T-helper 1 cell treated with Interleukin-12 subunit alpha and Interleukin-12 subunit beta and Interleukin-4 antibody, amounts not matched to agents 30 ng/mL and 1 ng/mL, for 36 hours (primary cell): ENCODE measurements at regions not wholly inside any gene's neighbourhood (a gene's known extent, or its start where the extent isn't known, plus 50 kb on each side); places are given as distances from the start of the nearest gene placed in this dataset.

Source experiments
- intact Hi-C: fragments of 100-400 bp; cut with micrococcal nuclease; formaldehyde crosslinking; loops from one replicate; pipeline ENCODE4 v1.15.1; 2024

DNA sequence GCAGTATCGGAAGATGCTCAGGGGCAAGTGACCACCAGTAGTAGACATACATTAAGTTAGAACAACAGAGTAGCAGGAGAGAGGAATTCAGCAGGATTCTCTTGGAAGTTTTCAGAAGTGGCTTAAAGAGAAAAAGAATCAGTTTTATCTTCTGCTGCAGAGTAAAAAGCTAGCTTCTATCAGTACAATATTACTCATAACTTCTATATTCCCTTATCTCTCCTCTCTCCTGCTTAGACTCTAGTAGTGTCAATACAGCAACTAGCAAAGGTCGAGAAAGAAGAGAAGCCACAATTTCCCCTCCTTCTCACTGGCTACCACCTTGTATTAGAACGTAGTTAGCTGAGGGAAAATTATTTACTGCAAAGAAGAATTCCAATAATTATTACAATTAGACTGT is 539.7 kb downstream of the DIPK2A start:
- intact Hi-C loops, result no loop called here

- intact Hi-C loops, result no loop called here
Observed at GRCh38 chr3:144516026-144516425, 544.4 kb downstream of the DIPK2A start.

DNA sequence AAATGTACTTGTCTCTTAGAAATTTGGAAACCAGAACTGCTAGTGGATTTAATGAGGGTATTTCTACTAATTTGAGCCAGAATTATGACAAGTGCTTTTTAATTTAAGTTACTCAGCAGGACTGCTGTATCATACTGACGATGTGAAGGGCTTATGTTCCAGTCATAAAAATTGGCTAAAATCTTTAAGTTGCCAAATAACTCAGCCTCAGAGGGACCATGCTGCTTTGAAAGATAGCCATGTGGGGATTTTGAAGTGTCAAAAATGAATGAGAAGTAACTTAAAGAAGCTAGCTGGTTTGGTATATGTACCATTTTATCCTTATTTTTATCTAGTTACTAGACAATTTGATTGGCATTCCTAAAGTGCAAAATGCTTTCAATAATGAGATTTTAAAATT is 545.0 kb downstream of the DIPK2A start:
- intact Hi-C loops, result no loop called here

- intact Hi-C loops, result no loop called here
Observed at GRCh38 chr3:144521131-144521530, 549.5 kb downstream of the DIPK2A start.

- intact Hi-C loops, result no loop called here
Observed at GRCh38 chr3:144522456-144522855, 550.8 kb downstream of the DIPK2A start.

GRCh38 chr3:144523396-144523795 is 551.8 kb downstream of the DIPK2A start:
- intact Hi-C loops, result no loop called here

- intact Hi-C loops, result no loop called here
Observed at GRCh38 chr3:144524531-144524930, 552.9 kb downstream of the DIPK2A start.

- intact Hi-C loops, result no loop called here
Observed at GRCh38 chr3:144529566-144529965, 557.9 kb downstream of the DIPK2A start.

DNA sequence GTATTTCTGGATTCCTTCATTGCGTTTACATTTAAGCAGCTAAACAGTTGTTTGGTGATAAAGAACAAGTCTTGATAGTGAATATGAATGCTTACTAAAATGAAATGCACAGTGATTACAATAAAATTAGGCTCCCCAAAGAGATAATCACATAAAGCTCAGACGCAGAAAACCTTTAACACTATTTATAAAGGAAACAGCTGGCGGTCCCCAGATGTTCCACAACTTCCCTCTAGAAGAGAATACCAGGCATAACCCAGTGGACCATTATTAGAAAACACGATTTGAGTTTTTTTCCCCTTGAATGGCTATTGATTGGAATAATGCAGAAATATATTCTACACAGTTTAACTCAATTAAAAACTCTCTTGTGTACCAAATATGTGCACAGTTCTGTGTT is 573.2 kb downstream of the DIPK2A start:
- intact Hi-C loops, result no loop called here

DNA sequence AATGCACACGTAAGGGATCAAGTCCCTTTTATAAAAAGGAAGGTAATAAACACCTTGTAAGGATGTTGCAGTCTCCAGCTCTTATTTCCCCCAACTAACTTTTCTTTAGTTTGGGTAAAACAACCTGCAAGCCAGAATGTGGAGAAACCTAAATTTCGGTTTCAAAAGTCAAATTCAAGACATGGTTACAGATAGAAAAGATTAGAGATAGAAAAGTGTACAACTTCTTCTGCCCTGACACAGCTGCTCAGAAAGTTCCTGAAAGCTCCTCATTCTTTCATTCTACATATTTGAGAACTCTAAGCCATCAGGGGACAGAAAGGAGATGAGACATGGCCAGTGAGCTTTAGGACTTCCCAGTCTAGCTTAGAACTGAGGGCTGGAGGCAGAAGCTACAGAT is 574.9 kb downstream of the DIPK2A start:
- intact Hi-C loops, result no loop called here

DNA sequence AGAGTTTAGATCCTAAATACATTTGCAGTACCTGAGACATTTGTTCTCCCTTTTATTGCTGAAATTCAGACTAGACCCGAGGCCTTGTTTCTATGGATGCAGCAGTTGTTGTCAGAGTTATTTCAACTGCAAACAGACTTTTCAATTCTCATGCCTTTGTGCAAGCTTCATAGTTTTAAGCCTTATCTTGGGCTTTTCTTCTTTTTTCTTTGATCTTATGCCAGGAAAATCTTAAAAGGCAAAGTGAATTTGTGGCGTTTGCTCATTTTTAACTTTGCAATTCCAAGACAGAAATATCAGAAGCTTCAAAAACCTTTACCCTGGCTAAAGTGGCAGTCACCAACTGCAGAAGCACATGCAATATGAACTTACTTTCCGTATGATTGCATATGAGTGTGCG is 576.7 kb downstream of the DIPK2A start:
- intact Hi-C loops, result no loop called here

DNA sequence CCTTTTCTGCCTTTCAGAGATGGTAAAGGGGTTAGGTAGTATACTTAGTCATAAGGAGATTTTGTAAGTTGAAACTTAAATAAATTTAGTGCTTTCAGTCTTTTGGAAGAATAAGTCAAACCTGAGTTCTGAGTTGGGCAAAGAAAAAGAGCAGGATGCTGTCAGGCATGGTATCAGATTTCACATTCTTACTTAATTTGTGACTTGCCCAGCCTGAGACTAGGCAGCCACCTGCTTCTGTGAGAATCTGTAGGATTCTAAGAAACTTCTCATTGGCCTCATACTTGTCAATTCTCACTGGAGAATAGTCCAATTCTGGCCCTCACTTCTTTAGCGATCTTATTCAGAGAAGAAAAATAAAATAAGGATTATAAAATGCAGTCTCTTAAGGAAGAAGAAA is 577.5 kb downstream of the DIPK2A start:
- intact Hi-C loops, result no loop called here

DNA sequence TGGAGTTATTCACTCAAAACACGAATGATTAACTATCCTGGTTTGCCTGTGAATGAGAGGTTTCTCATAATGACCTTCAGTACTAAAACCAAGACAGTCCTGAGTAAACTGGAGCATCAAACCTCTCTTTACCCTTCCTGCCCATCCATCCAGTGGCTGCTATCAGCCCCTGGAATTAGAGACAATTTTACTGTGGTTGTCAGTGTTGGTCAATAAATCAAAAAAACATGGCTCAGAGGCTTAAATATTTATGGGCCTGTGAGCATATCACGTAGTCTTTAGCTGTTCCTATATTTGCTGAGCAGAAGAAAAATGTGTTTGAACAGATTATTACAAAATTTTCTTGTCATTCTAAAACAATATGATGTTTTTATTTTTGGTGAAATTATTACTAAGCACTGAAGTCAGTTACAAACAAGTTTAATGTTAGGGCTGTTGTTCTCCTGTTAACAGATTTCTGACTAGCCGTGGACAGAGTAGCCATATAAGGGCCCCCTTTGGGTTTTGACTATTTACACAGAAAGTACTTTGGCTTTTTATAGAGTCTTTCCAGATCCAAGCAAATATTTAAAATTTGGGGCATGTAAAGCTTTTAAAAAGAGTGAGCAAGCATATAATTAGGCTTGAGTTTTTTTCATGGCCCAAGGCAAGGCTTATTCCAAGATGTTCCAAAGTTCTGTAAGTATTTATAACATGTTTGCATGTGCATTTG is 580.9 kb downstream of the DIPK2A start:
- intact Hi-C loops, result no loop called here

DNA sequence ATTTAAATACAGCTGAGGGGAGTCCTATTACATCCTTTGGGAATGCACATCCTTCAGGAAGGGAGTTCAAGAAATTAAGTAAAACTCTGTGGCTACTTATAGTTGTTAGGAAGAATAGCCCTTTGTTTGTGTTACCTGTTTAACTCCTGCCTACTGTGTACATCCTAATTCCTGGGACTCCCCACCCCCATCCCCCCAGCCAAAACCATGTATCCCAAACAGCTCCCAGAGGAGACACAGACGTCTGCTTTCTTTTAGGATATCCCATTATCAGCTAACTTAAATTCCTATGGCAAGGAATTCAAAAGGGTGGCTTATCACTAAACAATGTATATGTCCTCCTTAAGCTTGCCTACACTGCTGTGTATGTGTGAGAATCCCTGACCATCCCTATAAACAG is 581.7 kb downstream of the DIPK2A start:
- intact Hi-C loops, result no loop called here

DNA sequence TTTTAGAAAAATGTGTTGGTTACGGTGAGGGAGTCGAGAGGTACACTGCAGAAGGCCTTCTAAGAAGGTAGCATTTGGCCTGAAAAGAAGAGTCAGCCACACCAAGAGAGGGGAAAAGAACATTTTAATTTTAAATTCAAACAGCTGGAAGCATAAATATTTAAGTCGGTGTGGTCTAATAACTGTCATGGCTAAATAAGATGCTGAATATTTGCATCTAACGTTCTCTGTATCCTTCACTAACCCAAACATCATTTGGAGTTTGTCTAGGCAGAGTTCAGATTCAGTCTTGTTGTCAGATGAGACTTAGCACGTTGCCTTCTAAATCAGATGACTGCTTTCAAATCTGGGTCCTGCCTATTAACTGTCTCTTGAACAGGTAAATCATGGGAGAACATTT is 583.3 kb downstream of the DIPK2A start:
- intact Hi-C loops, result no loop called here

- intact Hi-C loops, result no loop called here
Observed at GRCh38 chr3:144556392-144556791, 584.8 kb downstream of the DIPK2A start.

GRCh38 chr3:144557515-144557914 is 585.9 kb downstream of the DIPK2A start:
- intact Hi-C loops, result no loop called here

DNA sequence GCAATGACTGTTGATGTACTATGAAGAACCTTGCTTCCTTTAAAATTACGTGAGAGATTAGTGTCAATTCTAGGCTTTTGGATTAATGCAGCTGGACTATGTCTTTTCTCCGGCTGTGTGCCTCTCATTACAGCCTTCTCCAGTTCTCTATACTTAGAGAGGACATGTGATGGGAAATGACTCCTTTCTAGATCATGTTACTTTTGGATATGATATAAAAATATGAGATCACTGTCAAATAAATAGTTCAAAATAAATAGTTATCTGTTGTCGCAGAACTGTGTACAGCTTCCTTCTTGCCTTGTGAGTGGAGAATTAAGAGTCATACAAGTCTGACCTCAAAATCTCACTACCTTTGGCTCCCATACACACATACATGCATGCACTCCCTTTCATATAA is 592.4 kb downstream of the DIPK2A start:
- intact Hi-C loops, result no loop called here

- intact Hi-C loops, result no loop called here
Observed at GRCh38 chr3:144566320-144566719, 594.7 kb downstream of the DIPK2A start.

DNA sequence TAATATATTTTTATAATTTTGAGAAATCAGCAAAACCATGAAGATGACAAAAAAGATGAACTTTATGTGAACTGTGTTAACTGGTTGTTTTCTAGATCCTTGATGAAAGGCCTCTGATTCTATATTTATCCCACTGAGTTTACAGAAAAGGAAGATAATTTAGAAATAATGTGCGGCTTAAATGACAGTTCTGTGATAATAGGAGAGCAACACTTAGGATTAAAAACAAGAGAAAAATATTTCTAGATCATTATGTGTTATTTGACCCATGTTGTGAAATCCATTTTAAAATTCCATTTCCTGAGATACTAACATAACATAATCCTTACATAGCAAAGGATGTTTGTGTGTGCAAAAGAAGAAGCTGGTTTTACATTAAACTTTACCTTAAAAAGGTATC is 598.0 kb downstream of the DIPK2A start:
- intact Hi-C loops, result no loop called here

DNA sequence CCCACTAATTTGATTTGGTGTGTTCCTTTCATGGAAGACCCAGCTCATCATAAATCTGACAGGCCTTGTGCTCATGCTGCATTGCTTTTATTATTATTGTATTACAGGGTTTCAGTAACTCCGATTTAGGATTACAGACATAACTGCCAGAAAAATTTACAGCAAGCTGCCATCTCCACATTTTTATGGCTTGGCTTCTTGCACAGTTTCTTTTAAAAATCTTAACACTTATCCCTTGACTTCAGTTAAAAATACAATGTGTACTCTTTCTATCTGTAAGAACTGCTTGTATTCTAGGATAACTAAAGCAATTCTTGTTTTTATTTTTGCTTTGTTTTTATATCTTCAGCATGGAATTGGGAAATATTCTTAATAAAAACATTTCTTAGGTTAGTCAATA is 612.2 kb downstream of the DIPK2A start:
- intact Hi-C loops, result no loop called here

DNA sequence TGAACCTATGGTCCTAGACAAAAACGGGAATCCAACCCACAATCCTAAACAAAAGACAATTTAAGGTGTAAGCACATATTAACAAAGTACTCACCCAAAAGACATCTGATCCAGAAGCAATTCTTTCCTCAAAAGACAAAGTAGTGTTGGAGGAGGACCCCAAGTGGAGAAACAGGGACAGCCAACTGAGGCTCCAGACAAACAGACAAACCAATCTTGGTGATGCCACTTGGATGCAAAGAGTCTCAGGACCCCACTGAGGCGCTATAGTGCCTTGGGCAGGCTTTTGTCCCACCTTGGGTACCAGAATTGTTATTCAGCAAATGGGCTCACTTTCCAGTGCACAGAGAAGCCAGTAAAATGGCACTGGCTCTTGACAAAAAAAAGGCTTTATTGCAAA is 613.8 kb downstream of the DIPK2A start:
- intact Hi-C loops, result no loop called here

DNA sequence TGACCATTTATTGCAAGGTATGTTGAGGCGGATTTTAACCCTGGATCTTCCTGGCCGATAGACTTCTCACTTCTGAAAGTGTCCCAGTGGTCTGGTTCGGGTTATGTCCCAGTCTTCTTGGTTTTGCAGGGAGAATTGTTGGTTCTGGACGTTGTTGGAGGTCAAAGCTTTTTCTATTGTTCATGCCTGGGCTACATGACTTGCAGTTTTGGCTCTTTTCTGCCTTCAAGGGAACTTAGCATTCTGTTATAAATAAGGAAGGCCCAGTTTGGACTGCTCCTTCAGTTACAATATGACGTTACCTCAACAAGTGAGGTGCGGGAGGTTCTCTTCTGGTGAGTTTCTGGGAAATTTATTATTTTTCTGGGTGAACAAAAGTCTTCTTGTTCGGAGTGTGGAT is 614.3 kb downstream of the DIPK2A start:
- intact Hi-C loops, result no loop called here

GRCh38 chr3:144586382-144586781 is 614.8 kb downstream of the DIPK2A start:
- intact Hi-C loops, result no loop called here
